Bone marrow (tissue), 2 donors: ENCODE measurements at regions not wholly inside any gene's neighbourhood (a gene's known extent, or its start where the extent isn't known, plus 50 kb on each side); places are given as distances from the start of the nearest gene placed in this dataset.

Experiments used
- DNase-seq, 2 donors: peaks; one replicate each; lab custom pipeline; 2025; lab: John Stamatoyannopoulos, UW

GRCh38 chr9:89554307-89555035 lies 50.3 kb upstream of the GADD45G start:
- no peak for DNase-seq

- no peak for DNase-seq
Observed at GRCh38 chr9:89553451-89554010, 51.3 kb upstream of the GADD45G start.

GRCh38 chr9:89550346-89550927 lies 52.5 kb upstream of the SEMA4D start:
- DNase-seq = no peak

- DNase-seq = peak; percentile 41 to 86
Observed at GRCh38 chr9:89549031-89549644, 51.2 kb upstream of the SEMA4D start.

GRCh38 chr9:89548071-89548638 lies 50.2 kb upstream of the SEMA4D start:
- DNase-seq = no peak
